DND-41 (cell line): ENCODE measurements at regions not wholly inside any gene's neighbourhood (a gene's known extent, or its start where the extent isn't known, plus 50 kb on each side); places are given as distances from the start of the nearest gene placed in this dataset.

Source experiments
- ATAC-seq: fragments of 200-7000 bp; cut with Tn5 transposase; 3 replicates; pipeline ENCODE4 v1.9.1; 2021; ENCODE audit warnings: low read depth; ENCODE audit not compliant: insufficient read depth
- DNase-seq: peaks from one replicate; pipeline ENCODE4 v3.0.0-alpha.2; 2020
- H2AFZ ChIP-seq: 2 replicates; pipeline ENCODE4 v1.6.0; 2012; ENCODE audit warnings: low read depth, low read length
- H3K27ac ChIP-seq: 2 replicates; pipeline ENCODE4 v1.5.1; 2012; ENCODE audit warnings: low read length, inconsistent platforms
- H3K27me3 ChIP-seq: fragments of 200-600 bp; sonication (generic); 2 replicates; pipeline ENCODE4 v1.6.0; 2012; ENCODE audit warnings: low read length, mild to moderate bottlenecking, inconsistent platforms; ENCODE audit not compliant: insufficient read depth, poor library complexity
- H3K36me3 ChIP-seq: 2 replicates; pipeline ENCODE4 v1.5.1; 2012; ENCODE audit warnings: low read length, inconsistent platforms; ENCODE audit not compliant: insufficient read depth
- H3K4me1 ChIP-seq: 2 replicates; pipeline ENCODE4 v1.5.1; 2012; ENCODE audit warnings: mild to moderate bottlenecking, low read length; ENCODE audit not compliant: insufficient read depth
- H3K4me2 ChIP-seq: 2 replicates; pipeline ENCODE4 v1.6.0; 2012; ENCODE audit warnings: mild to moderate bottlenecking, moderate library complexity, low read length, inconsistent platforms; ENCODE audit not compliant: insufficient read depth
- H3K4me3 ChIP-seq, 2 experiments: fragments of 200-600 bp in 1 of 2; shearing (Covaris generic) in 1 of 2; 2 replicates each; pipeline ENCODE4 v1.5.1; 2012 to 2016; ENCODE audit warnings: inconsistent platforms in 2 of 2, low read length in 2 of 2, mild to moderate bottlenecking in 2 of 2, low read depth in 1 of 2, moderate library complexity in 1 of 2
- H3K79me2 ChIP-seq: 2 replicates; pipeline ENCODE4 v1.6.0; 2012; ENCODE audit warnings: low read length, inconsistent platforms; ENCODE audit not compliant: insufficient read depth
- H3K9ac ChIP-seq: 2 replicates; pipeline ENCODE4 v1.6.0; 2012; ENCODE audit warnings: low read depth, mild to moderate bottlenecking, inconsistent platforms, low read length, moderate library complexity
- H3K9me3 ChIP-seq: 2 replicates; pipeline ENCODE4 v1.5.1; 2012; ENCODE audit warnings: low read length, moderate library complexity, mild to moderate bottlenecking, inconsistent platforms; ENCODE audit not compliant: insufficient read depth, severe bottlenecking
- H4K20me1 ChIP-seq: 2 replicates; pipeline ENCODE4 v1.6.0; 2012; ENCODE audit warnings: low read length; ENCODE audit not compliant: insufficient read depth
- CTCF ChIP-seq: IDR thresholded peaks from 2 replicates; pipeline ENCODE4 v1.5.1; 2012; ENCODE audit warnings: borderline replicate concordance, low read length, moderate library complexity, mild to moderate bottlenecking; ENCODE audit not compliant: poor library complexity, severe bottlenecking; ENCODE audit errors: extremely low read depth
- EZH2 ChIP-seq: IDR thresholded peaks from 3 replicates; pipeline ENCODE4 v1.6.1; 2012; ENCODE audit warnings: borderline replicate concordance, low read depth, mild to moderate bottlenecking, moderate library complexity, low read length, inconsistent platforms; ENCODE audit not compliant: severe bottlenecking

GRCh38 chr6:144349690-144350527, 64.8 kb downstream of the UTRN start:
- Histone ChIP-seq H3K27me3 (no peaks in the 10 kb centered on the region), H3K9me3 (no peaks in the 10 kb centered on the region), H4K20me1 (no peaks in the 10 kb centered on the region), H3K79me2 (peaks cover 94% of the 10 kb centered on the region), H3K4me3 (peak overlapping the region; percentile 8 to 54; a peak in 3 of 4 replicates), H3K27ac (peak overlapping the region; percentile 92), H3K4me2 (peak overlapping the region; percentile 82), H3K36me3 (0 out of 2 replicates have a peak, but pooled peaks cover 4% of the 10 kb centered on the region), H2AFZ (peak overlapping the region; percentile 34), H3K9ac (peak overlapping the region; percentile 61), H3K4me1 (peaks cover 92% of the 10 kb centered on the region)
- ATAC-seq: peak; percentile 58
- TF ChIP-seq EZH2: no peak
- no peak for TF ChIP-seq CTCF
- peak; percentile 63 for DNase-seq

- H3K27me3 ChIP-seq: no peaks in the 10 kb centered on the region
- H3K9me3 ChIP-seq: no peaks in the 10 kb centered on the region
- peaks cover 86% of the 10 kb centered on the region for H3K4me1 ChIP-seq
- peak overlapping the region; percentile 8 to 54; a peak in 3 of 4 replicates for H3K4me3 ChIP-seq
- peaks cover 94% of the 10 kb centered on the region for H3K79me2 ChIP-seq
- ATAC-seq (peak; percentile 4; the same call in 2 of the 3 replicates), DNase-seq (no peak)
- no peaks in the 10 kb centered on the region for H4K20me1 ChIP-seq
- 0 out of 2 replicates have a peak, but pooled peaks cover 1% of the 10 kb centered on the region for H3K36me3 ChIP-seq
- peak overlapping the region; percentile 92 for H3K27ac ChIP-seq
- H3K9ac ChIP-seq: peak overlapping the region; percentile 61
- TF ChIP-seq CTCF (no peak), EZH2 (no peak)
- H3K4me2 ChIP-seq: peak overlapping the region; percentile 82
- H2AFZ ChIP-seq: peak overlapping the region; percentile 33; the same call in 1 of the 2 replicates
These were observed 65.4 kb downstream of the UTRN start for GRCh38 chr6:144350528-144350880.

GRCh38 chr6:144351379-144352127, 66.4 kb downstream of the UTRN start:
- peak overlapping the region; percentile 13 to 54; a peak in 3 of 4 replicates for H3K4me3 ChIP-seq
- H3K79me2 ChIP-seq: peaks cover 96% of the 10 kb centered on the region
- H3K4me2 ChIP-seq: peak overlapping the region; percentile 82

More at GRCh38 chr6:144351379-144352127, 66.4 kb downstream of the UTRN start:
- ATAC-seq: peak; percentile 79
- no peak for TF ChIP-seq EZH2
- no peak for TF ChIP-seq CTCF
- peak; percentile 72 for DNase-seq
- Histone ChIP-seq H4K20me1 (no peaks in the 10 kb centered on the region), H3K36me3 (no peaks in the 10 kb centered on the region), H3K4me1 (peaks cover 77% of the 10 kb centered on the region), H3K9ac (peak overlapping the region; percentile 61), H3K9me3 (no peaks in the 10 kb centered on the region), H3K27ac (peak overlapping the region; percentile 92), H3K27me3 (no peaks in the 10 kb centered on the region), H2AFZ (peak overlapping the region; percentile 35; the same call in 1 of the 2 replicates)
